ENCODE measurements at regions not wholly inside any gene's neighbourhood (a gene's known extent, or its start where the extent isn't known, plus 50 kb on each side); places are given as distances from the start of the nearest gene placed in this dataset.

DNA sequence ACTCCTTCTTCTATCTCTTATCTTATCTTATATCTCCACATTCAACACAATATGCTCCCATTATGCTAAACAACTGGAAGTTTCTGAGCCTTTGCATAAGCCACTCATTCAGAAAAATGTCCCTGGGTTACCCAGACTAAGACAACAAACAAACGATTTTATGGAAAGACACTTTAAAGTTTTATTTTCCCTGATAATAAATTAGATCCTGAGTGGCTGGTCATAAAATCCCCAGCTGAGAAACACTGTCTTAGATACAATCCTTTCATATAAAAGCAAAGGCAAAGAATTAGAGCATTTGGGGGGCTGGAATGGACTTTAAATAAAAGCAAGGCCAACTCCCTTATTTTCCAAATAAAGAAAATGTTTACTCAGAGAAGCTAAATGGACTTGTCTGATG is 322.3 kb downstream of the GBE1 start:
- ATAC-seq (no peak), DNase-seq (no peak)

DNA sequence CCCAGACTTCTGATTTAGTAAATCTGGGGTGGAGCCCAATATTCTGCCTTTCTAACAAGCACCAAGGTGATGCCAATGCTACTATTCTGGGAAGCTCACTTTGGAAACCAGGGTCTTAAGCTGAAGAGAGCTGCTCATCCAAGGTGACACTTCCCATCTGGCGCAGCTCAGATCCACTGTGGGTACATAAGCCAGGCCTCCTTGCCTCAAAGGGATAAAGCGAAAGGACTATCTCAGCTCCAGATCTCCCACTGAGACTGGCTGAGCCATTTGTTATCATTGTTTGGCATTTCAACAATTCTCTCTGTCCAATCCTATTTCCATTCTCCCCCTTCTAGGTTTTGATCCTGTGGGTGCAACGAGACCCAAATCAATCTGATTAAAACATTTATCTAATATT is 323.8 kb downstream of the GBE1 start:
- ATAC-seq: no peak
- DNase-seq: no peak

DNA sequence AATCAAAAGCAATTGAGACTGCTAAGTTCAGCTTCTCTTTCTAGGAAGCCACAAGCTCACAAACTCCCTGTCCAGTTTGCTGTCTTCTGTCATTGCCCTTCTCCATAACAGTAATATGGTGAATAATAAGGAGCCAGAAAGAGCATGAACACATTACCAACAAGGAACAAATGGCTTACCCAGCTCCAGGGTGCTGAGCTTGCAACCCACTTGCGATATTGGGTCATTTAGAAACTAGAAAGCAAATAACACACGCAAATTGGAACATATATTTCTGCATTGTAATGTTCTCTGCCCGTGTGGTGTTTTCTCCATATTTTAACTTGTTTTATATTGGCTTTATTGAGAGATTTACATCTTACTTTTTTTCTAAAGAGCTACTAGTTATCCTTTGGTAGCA is 325.3 kb downstream of the GBE1 start:
- ATAC-seq (no peak), DNase-seq (no peak)

DNA sequence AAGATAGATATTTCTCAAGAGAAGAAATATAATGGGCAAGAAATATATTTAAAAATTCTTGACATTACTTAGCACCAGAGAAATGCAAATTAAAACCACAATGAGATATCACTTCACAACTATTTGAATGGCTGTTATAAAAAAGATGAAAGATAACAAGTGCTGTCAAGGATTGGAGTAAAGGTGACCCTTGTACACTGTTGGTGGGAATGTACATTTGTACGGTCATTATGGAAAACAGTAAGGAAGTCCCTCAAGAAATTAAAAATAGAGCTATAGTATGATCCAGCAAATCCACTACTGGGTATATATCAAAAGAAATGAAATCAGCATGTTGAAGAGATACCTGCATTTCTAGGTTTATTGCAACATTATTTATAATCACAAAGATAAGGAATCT is 326.4 kb downstream of the GBE1 start:
- no peak for DNase-seq
- ATAC-seq: no peak

DNA sequence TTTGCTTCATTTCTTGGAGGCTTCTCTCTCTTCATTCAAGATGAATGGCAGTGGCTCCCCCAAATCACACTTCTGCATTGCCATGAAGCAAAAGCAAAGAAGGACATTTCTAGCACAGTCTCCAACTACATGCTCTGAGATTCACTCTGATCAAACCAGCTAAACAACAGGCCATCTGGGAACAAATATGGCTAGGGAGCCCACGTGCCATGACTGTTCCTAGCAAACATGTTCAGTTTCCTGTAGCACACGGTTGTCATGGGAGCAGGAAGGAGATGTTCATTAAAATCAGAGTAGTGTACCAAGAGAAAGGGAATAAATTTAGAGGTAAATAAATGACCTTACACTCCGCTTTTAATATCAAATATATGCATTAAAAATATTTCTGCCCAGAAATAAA is 327.3 kb downstream of the GBE1 start:
- DNase-seq: no peak
- ATAC-seq: no peak

GRCh38 chr3:81433675-81434074 is 327.8 kb downstream of the GBE1 start:
- DNase-seq: no peak

GRCh38 chr3:81432456-81432855 is 329.0 kb downstream of the GBE1 start:
- no peak for DNase-seq
- no peak for ATAC-seq

More at GRCh38 chr3:81433675-81434074, 327.8 kb downstream of the GBE1 start:
- no peak for ATAC-seq

DNA sequence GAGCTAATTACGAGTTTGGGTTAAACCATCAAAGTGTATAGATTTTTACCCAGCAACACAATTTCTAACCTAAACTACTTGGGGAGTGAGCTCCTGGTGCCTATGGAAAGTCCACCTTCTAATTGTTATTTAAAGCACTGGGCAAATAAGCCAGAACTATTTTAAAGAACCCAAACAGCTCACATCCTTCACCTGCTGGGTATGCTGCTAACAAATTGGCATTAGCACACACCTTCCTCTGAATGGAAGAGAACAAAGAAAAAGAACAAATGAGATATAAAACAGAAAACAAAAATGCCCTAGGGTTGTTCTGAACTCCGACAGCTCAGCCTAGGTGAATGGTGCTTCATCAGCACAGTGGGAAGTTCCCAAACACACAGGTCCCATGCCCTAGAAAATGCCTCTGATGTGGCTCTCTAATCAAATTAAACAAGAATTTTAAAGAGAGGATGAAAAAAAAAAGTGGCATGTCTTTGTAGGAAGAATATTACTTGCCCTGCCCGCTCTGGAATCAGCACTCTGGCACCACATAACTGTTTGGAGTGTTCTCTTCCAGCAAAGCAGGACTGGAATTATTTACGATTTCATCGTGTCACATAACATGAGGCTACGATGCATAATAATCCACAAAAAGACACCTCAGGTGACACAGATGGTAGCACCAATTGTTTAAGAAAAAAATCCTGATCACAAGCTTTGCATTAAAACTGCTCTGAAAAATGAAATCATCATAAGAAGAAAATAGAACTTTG is 334.4 kb downstream of the GBE1 start:
- DNase-seq (no peak), ATAC-seq (no peak)

GRCh38 chr3:81425198-81425868 is 336.1 kb downstream of the GBE1 start:
- DNase-seq (no peak), ATAC-seq (no peak)

GRCh38 chr3:81419228-81419627 is 342.2 kb downstream of the GBE1 start:
- DNase-seq: no peak
- no peak for ATAC-seq

DNA sequence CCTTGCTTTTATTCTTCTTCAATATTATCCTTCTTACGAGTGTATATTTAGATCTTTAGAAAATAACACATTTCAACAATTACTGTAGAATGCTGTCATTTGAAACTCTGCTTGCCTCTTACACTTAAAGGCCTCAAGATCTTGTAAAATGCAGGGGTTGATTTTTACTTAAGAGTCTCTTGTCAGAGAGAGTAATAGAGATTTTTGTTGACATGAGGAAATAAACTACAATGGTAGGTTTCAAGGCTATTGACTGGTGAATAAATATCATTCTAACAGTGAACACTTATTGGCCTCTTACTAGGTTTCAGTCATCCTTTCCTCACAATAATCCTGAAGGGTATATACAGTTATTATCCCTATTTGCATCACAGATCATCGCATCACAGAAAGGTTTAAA is 344.6 kb downstream of the GBE1 start:
- ATAC-seq (no peak), DNase-seq (no peak)

DNA sequence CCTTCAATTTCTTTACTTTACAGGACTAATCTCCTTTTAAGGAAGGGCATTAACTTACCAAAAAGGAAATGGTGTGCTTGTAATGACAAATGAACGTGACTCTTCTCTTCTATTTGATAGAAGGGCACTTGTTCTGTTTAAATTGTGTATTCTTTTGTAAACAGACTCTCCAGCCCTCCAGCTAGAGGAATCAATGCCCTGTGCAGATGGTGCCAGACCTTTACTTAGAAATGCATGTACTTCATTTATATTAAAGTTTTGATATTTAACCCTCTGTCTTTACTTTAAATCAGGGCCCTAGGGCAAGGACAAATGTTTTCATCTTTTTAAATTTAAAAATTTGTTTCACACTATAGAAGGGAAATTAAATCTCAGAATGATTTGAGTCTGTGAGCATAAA is 355.1 kb downstream of the GBE1 start:
- ATAC-seq (no peak), DNase-seq (no peak)

DNA sequence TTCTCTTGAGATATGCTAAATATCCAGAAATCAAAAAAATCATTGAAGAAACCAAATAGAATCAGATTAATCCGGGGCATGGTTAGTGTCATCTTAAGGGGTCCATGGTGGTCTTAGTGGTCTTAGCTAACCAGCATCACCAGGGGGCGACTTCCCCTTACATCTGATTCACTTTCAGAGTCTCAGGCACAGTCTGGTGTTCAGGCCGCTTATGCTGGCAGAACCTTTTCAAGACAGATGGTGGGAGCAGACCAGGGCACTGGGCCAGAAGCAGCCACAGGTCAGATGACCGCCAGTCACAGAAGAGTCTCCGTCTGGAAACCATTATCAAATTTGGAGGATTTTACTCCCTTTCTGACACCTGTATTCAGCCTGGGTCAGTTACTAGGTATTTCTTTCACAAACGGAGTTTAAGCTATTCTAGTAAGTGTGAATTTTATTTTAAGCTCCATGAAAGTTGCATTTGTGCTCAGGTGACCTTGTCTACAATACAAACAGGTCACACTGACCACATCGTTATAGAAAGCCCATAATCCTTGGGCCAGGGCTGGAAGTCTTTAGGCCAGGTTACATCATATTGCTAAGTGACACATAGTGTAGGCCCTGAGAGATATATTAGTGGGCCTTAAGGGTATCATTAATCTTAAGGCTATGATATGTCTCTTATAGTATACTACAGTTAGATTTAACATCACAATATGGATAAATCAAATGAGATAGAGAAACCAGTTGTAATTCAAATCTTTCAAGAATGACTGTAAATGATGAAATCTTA is 365.5 kb downstream of the GBE1 start:
- DNase-seq: no peak

GRCh38 chr3:81394651-81395524 is 366.6 kb downstream of the GBE1 start:
- DNase-seq (no peak), ATAC-seq (no peak)

More for the DNA sequence above, 365.5 kb downstream of the GBE1 start:
- no peak for ATAC-seq

- no peak for ATAC-seq
- DNase-seq: no peak
Observed at GRCh38 chr3:81393251-81393650, 368.2 kb downstream of the GBE1 start.

DNA sequence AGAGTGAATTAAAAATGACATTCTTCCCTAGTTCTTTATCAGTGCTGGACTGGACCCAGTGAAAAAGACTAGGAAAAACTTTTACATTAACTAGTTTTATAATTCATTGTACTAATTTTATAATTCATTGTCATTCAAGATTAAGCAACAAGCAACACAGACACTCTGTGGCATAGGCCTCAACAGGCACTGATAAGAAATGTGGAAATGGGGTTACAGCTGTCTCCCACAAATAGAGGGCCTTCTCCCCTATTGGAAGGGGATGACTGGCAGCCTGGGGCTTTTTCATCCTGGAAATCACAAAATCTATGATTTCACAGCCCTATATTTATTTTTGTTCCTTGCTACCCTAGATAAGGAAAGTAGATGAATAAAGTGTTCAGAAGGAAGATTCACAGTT is 370.6 kb downstream of the GBE1 start:
- no peak for DNase-seq
- no peak for ATAC-seq

GRCh38 chr3:81388191-81388590 is 373.3 kb downstream of the GBE1 start:
- no peak for ATAC-seq
- no peak for DNase-seq

DNA sequence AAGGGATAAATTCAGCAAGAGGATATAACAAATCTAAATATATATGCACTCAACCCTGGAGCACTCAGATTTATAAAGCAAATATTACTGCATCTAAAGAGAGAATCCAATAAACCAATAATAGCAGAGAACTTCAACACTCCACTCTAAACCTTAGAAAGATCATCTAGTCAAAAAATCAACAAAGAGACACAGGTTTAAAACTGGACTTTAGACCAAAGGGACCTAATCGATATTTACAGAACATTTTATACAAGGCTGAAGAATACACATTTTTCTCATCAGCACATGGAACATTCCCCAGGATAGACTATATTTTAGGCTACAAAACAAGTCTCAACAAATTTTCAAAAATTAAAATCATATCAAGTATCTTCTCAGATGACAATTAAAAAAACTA is 379.0 kb downstream of the GBE1 start:
- DNase-seq: no peak
- ATAC-seq: no peak

DNA sequence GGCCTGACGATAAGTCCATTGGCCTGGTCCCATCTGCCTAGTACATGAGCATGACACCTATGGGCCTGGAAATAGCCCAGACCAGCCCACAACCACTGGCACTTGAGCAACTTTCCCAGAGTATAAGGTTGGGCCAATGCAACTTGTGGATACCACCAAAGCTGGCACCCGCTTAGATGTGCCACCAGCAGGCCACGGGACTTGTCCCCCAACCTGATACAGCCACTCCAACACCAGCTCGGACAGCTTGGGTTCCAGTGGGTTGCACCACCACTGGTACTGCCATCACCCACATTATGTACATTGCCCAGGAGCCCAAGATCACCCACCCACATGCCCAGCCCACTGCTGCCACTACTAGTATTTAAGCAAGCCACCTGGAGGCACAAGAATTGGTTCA is 381.2 kb downstream of the GBE1 start:
- no peak for DNase-seq
- ATAC-seq: no peak

DNA sequence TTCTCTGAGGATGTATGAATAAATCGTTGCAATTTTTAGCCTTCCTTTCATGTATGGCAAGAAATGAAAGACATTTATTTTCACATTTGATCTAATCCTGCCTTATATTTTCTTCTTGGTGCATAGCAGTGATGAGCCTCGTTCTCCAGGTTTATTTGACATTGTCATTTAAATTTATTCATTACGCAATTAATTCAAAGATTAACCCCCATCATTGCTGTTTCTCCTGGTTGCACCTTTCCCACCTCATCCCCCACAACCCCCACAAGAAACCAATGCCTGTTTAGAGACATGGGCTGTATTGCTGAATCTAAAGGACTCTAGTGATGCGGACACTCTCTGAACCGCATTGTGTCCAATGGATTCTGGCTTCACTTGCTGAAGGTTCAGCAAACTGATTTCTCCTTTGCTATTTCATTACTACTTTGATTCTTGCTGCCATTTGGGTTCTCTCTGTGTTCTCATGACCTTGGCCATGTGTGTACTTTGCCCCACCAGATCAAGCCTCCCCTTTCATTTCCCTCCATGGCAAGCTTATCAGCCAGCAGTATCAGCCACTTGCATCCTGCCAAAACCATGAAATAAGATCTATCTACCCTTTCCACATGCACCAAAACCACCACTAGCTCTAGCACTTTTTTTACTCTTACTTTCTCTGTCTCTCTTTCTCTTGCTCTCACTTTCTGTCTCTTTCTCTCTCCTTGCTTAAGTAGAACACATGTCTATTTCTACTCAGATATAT is 382.7 kb downstream of the GBE1 start:
- ATAC-seq (no peak), DNase-seq (no peak)

DNA sequence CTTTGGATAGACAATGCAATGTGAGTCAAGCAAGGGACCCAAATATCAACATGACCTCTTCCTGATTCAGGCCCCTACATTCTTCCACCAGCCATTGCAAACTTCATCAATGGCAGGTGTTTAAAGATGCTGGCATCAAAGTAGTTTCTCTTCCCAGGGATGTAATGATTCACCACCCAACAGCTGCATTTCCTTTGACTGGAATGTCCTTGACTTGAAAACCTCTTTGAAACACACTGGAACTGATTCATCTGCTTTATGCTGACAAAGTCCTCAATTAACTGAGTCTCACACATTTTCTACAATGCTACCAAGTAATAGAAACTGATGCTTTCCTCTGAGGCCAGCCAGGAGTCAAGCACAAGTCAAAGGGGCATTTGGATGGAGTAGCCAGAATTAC is 385.5 kb downstream of the GBE1 start:
- ATAC-seq (no peak), DNase-seq (no peak)

- DNase-seq (no peak), ATAC-seq (no peak)
Observed at GRCh38 chr3:81364411-81364810, 397.0 kb downstream of the GBE1 start.
